IPS DF 19.7 (cell line): ENCODE measurements at regions not wholly inside any gene's neighbourhood (a gene's known extent, or its start where the extent isn't known, plus 50 kb on each side); places are given as distances from the start of the nearest gene placed in this dataset.
"Not testable (repeated sequence)": the region's sequence is repeated elsewhere in the genome, so short reads cannot be mapped to it uniquely, and the experiment has no call there.

Experiments
- DNase-seq: peaks from one replicate; pipeline ENCODE4 v3.0.0-alpha.2; 2013; ENCODE audit warnings: low read depth, low spot score

DNA sequence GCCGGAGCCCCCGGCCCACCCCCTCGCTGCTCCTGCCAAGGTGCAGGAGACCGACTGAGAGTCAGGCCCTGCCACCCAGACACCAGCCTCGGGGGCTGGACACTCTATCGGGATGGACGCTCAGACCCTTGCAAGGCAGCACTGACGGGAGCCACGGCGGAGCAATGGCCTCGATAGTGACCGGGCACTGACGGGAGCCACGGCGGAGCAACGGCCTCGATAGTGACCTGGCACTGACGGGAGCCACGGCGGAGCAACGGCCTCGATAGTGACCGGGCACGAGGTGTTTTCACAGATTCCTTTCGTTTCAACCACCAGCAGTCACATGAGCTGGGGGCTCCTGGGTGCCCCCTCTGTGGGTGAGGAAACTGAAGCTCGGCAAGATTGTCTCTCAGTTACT lies 123.6 kb upstream of the PPP1R26 start:
- DNase-seq: no peak

DNA sequence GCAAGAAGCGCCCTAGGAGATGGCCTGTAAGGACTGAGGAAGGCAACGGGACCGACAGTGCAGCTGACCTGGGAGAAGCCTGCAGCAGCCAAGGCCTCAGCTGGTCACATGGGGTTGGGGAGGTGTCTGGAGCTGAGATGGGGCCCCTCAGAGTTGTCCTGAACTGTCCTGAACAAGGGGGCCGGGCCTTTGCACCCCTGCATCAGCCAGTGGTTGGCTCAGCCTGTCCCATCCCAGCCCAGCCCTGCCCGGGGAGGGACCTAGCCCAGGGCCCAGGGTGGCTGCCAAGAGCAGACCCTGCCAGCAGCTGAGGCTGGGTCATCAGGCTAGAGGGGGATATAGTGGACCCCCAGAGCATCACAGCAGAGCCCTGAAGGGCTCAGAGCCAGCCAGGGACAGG lies 122.8 kb upstream of the PPP1R26 start:
- DNase-seq: no peak

DNA sequence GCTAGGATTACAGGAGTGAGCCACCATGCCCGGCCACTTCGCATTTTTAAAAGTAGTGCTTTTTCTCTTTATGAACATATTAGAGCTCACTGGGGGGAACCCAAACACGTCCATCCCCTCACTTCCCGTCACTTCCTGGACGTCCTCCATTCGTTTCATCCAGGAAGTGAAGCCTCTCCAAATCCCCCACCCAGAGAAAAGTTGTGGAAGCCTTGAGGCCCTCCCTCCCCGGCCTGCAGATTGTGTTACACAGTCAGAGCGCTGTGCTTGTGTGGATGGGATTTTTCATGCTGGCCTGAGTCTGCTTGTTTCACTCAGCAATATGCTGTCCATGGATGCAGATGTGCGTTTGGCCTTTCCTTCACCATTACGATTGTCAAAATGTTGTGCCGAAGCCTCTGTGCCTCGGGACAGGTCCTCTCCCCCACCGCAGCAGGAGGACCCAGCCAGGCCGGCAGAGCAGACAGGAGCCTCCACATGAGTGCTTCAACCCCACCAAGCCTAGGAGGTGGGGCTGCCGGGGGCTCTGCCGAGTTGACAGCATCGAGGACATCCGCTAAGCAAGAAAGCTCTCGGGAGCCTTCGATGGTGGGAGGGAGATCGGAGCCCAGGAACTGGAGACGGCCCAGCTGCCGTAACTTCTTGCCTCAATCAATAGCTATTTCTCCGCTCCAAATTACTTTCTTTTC lies 121.6 kb upstream of the PPP1R26 start:
- no peak for DNase-seq

DNA sequence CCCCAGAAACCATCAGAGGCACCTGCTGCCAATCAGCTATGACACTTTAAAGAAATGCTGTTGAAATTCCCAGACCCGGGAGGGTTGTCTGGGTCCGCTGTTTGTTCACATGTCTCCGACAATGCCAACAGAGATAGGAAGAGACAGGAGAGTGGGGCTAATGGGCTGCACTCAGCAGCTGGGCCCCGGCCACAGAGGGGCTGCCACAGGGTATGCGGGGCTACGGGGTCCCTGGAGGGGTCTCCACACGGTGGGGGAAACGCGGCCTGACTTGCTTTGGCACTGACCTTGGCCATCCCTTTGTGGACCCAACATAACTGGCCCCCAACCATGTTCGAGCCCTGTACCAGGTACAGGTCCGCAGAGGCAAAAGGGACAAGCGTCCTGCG lies 121.0 kb upstream of the PPP1R26 start:
- no peak for DNase-seq

DNA sequence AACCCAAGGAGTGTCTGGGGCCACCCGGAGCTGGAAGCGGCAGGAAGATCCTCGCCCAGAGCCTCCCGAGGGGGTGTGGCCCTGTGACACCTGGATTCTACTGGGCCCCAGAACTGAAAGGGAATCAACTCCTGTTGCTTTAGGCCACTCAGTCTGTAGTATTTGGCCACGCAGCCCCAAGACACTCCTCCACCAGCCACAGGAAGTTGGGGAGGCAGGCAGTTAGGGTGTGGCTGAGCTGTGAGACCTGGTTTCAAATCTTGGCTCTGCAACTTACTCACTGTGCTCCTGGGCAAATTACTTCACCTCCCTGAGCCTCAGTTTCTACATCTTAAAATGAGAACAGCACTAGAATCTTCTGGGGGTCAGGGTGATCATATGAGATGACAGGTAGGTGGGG lies 119.8 kb upstream of the PPP1R26 start:
- no peak for DNase-seq

DNA sequence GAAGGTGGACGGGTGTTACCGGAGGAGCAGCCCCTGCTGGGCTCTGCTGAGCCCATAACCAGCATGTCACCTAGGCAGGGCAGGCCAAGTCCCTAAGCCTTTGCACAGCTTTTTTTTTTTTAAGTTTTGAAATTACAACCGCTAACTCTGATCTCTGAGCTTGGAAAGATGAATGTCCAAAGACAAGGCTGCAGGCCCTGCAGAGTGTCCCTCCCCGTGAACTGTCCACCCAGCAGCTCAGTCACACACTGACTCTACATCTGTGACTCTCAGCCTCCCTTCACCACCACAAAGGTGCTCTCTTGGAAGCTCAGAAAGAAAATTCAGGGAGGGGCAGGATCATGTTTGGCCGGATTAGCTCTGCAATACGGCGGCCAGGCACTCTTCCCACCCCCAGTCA lies 119.0 kb upstream of the PPP1R26 start:
- no peak for DNase-seq

DNA sequence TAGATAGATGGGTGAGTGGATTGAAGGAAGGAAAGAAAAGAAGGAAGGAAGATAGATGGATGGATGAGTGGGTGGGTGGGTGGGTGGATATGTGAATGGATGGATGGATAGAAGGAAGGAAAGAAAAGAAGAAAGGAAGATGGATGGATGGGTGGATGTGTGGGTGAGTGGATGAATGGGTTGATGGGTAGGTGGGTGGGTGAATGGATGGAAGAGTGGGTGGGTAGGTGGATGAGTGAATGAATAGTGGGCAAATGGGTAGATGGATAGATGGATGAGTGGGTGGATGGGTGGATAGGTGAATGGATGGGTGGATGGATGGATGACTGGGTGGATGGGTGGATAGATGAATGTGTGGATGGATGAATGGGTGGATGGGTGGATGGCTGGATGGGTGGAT lies 117.9 kb upstream of the PPP1R26 start:
- not testable (repeated sequence) for DNase-seq

DNA sequence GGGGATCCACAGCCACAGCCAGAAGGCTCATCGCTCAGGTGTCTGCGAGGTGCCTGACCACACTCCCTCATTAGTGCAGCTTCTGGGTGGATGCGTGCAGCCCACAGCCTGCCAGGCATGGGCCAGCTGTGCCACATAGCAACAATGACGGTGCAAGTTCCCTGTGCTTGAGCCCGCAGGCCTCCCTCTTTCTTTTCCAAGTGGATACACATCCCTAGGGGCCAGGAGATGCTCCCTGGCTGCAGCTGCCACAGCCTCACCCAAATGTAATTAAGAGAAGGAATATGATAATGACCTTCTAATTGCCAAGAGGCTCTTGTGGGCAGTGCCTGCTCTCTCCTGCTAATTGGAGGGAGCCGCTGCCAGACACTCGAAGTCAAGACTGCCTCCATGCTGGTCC lies 116.0 kb upstream of the PPP1R26 start:
- DNase-seq: no peak

DNA sequence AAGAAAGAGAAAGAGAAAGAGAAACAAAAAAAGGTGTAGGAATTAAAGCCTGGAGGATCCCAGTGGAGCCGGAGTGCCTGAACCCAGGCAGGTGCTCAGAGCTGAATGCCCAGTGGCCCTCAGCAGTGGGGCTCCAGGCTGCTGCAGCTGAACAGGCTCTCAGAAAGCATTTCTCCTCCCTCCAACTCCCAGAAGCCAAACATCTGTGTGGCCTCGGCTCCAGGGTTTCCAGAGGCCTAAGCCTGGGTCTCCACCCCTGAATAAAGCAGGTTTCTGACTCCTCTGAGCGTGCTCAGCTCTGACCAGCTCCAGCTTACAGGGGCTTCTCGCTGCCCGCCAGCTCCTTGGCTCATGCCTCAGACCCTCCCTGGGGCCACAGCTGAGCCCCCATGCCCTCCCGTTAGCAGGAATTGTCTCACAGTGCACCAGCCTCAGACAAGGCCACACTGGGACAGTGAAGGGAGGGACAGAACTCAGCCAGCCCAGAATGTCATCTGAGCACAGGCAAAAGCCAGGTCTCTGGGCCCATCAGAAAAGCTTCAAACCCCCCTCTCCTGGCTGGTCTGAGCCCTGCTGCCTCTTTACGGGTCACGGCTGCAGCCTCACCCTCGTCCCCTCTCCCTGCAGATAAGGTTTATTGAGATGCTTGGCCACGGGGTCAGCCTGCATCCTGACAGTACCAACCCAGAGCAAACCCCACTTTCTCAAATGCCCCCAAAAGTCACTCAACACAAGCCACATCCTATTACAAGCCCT lies 114.4 kb upstream of the PPP1R26 start:
- DNase-seq: no peak

DNA sequence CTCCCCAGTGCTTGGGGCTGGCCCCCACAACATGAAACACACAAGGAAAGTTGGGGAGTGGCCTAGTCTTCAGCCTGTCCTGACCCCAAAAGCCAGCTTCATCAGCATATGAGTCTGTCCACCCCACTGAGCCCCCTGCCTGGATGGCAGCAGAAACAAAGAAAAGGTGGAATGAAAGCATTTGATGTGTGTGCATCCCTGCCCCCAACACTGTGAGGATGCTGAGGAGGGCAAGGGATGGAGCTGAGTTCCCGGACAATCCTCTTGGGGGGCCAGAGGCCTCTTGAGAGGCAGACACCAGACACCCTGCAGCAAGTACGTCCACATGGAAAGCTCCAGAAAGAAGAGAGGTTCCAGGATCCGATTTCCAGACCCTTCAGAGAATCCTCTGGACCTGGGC lies 113.5 kb upstream of the PPP1R26 start:
- DNase-seq: no peak

DNA sequence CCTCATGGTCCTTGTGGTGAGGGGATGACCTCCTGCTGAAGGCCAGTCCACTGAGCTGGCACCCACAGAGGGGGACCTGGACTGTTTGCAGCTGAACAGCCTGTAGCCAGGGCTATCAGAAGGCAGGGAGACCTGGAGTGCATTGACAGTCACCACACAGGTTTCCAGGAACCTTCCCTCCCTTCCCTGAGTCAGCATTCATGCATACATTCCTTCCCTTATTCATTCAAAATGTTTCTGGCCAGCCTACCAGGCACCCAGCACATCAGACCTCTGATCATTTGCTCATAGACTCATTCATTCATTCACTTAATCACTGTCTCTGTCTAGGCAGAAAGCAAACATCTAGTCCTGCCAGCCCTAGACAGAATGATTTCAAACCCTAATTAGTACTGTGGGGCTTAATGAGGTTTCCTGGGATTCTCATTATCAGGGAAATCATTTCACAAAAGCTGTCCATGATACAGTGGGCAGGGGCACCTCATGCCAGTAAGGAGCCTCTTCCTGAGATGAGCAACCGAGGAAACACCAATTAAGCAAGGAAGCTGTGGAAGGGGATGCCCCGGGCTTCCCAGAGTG lies 110.1 kb upstream of the PPP1R26 start:
- DNase-seq: no peak

DNA sequence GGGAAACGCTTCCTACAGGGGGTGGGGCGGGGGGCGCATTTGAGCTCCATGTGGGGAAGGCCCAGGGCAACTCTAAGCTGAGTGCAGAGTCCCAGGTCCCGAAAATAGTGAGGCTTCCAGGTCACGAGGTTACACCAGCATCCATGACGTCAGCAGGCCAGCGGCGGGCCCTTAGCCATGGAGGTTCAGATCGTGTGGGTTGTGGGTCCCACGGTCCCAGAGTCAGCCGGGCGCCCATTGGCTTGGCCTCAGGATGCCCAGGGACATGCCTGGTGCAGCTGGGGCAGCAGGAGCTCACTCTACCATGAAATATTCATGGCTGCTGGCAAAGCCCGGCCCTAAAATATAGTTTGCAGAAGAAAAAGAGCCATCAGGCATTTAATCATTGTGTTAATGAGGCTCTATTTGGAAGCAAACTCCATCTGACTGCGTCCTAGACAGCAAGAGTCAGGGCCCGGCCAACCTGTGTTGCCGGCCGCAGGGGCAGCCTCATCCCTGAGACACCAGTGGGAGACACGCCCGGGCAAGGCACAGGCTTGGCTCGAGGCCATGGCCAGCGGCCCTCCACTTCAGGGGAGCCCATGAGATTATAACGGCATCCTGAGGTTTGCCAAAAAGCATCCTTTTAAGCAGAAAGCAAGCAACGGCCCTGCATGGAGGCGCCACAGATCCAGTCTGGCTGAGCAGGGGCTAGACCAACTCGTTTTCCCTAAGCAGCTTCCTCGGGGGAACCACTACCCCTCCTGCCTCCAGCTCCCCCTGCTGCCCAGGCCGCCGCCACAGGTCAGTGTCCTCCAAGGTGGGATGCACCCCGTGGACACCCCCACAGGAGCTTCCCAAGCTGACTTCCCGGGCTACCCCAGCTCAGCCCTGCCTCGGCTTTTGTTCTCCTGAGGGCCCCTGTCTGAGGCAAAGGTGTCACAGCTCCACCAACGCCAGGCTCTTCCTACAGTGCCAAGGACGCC lies 108.9 kb upstream of the PPP1R26 start:
- no peak for DNase-seq

DNA sequence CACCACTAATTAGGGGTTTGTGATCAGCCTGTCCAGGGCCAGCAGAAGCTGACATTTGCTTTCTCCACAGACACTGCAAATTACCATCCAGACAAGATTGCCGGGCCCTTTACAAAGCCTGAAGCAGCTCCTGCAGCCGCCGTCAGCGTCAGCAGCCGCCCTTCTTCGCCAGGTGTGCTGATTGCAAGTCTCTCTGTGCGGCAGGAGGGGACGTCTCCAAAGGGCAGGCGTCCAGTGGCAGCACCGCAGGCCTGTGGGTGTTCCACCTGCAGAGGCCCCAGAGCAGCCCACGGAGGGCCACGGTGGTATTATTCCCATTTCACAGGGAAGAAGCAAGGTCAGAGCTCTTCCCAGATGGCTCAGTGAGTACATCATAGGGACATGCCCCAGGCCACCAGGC lies 108.0 kb upstream of the PPP1R26 start:
- DNase-seq: no peak

DNA sequence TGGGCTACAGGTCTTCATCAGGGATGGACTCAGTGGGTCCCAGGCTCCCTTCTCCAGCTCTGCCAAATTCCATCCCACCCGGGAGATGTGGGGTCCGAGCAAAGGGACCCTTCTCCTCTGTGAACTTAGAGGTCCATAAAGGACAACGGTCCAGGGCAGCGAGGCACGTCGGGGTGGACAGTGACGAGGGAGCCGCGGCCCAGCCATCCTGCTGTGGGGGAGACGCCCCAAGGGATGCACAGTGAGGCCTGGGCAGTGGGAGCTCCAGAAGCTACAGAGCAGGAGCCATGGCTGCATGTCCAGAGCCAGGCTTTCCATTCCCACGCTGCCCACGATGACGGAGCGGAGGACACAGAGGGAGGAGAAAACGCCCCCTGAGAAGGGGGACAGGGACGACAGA lies 107.5 kb upstream of the PPP1R26 start:
- DNase-seq: no peak

DNA sequence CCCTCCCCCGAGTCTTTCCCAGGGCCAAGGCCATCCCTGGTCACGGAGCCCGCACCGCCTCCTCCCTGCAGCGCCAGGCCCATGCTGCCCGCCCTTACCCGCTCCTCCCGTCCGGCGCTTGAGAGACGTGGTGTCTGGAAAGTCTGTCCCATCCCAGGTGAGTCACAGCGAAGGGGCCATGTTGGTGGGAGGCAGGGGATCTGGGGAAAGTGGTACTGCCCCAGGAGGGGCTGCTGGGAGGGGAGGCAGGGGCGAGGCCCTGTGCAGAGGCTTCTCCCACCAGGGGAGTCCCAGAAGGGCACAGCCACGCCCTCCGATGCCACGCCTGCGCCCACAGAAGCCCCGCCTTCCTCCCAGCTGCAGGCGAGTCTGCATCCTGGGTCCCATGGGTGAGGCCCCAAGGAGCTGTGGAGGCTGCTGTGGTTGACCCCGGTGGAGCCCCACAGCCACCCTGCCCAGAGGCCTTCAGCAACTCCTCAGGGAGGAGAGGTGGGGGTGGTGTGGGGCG lies 107.0 kb upstream of the PPP1R26 start:
- DNase-seq: no peak

DNA sequence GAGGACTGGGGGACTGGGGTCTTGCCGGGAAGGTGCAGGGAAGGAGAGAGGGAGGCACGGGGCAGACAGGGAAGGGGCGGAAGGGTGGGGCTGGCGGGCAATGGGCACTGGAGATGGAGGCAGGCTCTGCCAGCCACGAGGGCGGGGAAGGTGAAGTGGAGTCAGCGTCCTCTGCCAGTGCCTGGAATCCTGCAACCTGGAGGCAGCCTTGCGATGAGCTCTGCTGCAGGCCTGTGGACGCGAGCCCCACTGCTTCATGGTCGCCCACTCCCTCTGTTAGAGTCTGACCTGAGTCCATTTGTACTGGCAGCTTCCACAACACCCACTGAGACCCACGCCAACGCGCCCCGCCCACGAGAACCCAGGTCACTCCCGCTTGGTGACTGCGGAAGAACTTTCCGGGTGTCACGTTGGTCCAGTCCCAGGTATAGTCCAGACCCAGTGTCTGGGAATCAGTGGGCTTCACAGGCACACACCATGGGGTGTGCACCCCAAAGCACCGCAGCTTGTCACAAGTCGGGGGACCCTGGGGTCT lies 106.4 kb upstream of the PPP1R26 start:
- no peak for DNase-seq

DNA sequence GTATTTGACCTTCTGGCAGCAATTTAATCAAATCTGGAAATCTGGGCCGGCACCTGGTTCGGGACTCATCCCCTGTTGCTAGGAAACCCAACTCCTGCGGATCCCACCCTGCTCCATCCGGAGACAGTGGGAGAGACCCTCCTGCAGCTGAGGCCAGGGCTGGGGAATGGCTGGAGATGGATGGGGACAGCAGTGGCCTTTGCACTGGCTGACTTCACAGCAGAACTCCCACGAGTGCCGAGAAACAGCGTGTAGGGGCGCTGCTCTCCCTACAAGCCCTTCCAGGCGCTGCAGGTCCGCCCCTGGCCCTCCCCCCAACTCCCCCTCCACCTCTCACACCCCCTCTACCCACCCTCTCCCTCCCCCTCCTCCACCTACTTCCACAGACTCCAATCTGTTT lies 105.8 kb upstream of the PPP1R26 start:
- no peak for DNase-seq

DNA sequence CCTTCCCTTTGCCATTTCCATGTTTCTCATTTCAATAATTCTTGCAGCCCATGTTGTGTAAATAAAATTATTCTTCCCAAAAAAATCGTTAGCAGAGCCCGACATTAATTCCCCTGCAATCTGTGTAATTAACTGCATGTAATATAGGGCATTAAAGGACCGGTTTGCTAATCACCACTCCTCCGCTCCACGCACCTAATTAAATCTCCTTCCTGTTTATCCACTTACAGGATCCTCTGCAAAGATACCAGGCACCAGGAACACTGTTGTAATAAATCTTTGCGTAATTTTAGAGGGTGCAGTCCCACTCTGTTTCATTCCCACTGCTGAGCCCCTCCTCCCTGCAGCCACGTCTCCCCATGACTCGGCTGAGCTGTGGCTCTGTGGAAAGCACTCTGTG lies 105.0 kb upstream of the PPP1R26 start:
- no peak for DNase-seq

DNA sequence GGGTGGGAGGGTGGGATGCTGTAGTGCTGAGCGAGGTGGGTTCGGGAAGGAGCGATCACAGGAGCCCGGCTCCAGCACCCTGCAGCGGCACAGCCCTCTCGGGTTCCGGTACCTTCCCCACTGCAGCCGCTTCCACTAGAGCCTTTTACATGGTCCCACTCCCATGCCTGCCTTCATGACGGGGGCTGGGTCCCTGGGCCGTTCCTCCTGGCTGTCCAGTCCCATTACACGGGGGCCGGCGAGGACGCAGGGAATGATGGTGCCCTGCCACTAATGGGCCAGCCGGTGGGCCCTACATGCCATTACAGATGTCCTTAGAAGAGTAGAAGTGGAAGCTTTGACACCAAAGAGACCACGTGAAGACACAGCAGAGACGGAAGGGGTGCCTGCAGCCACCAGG lies 104.6 kb upstream of the PPP1R26 start:
- DNase-seq: no peak

DNA sequence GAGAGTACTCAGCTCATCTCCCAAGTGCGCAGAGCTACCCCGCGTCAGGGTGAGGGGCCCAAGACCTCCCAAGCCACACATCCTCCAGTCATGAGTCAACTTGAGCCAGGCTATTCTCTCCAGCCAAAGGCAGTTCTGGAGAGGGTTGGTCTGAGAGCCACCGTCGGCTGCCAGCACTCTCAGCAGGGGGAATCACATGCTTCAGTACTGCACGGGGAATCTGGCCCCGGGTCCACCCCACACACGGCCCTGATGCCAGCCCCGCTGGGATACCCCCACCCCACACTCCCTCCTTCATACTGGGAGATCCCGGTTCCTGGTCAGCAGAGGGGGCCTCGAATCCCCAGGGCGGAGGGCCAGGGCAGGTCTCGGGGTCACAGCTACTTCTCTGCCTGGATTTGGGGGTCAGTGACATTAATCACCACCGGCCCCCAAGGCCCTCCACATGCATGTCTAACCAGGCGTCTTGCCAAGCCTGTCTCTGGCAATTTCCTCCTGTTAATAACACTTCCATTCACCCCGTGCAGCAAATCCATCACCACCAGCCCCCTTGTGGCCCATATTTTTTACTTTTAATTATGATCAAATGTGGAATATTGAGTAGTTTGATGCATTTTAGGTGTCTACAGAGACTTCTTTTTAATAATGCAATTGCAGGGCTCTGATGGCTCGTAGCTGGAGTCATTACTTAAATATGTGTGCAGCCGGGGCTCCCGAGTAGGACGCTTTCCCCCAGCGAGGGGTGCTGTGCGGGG lies 102.9 kb upstream of the PPP1R26 start:
- no peak for DNase-seq

DNA sequence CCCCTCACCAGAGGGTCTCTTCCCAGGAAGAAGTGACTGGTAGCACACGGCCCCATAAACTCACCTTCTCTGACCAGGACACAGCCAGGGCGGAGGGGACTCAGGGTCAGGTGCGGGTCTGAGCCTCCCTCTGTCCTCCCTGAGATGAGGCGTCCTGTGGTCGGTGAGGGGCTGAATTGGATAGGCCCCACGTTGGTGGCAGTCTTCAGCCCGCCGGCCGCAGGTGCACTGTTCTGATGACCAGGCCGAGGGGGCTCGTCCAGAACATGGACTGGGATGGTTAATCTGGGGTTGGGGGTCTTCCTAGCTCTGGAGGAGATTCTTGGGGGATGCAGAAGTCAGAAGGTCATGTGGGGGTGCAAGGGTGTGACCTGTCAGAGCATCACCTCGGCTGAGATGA lies 102.2 kb upstream of the PPP1R26 start:
- no peak for DNase-seq
